ENCODE measurements at regions not wholly inside any gene's neighbourhood (a gene's known extent, or its start where the extent isn't known, plus 50 kb on each side); places are given as distances from the start of the nearest gene placed in this dataset.
"Not testable (repeated sequence)": the region's sequence is repeated elsewhere in the genome, so short reads cannot be mapped to it uniquely, and the experiment has no call there.

DNA sequence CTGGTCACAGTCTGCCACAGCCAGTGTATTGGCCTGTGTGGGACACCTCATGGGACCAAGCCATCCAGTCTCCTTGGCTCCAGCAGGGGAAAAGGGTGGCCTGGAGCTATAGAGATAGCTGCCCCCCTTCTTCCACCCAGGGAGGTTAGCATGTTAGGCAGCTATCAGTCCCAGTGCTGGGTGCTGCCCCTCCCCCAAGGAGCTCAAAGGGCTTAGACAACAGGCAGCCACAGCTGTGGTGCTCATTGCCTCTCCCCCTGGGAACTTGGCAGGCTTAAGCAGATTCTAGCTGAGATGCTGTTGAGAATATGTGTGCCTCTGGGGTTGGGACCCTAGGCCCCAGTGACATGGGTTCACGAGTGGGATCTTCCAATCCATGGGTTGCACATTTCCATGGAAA, 226.0 kb upstream of the PTGER4 start:
- no peak overlapping the region for H3K4me3 ChIP-seq (ENCODE audit: low read length)
- no peaks in the 10 kb centered on the region for H3K27me3 ChIP-seq (ENCODE audit: insufficient read depth, low read length)
- H3K4me1 ChIP-seq (ENCODE audit: insufficient read depth, low read length): no peaks in the 10 kb centered on the region
- H3K9me3 ChIP-seq (ENCODE audit: low read length): no peaks in the 10 kb centered on the region
- H2AFZ ChIP-seq (ENCODE audit: low read depth, low read length): no peak overlapping the region
- no peaks in the 10 kb centered on the region for H3K36me3 ChIP-seq (ENCODE audit: insufficient read depth, low read length)

GRCh38 chr5:40452874-40453624, 226.7 kb upstream of the PTGER4 start:
- no peaks in the 10 kb centered on the region for H3K36me3 ChIP-seq (ENCODE audit: insufficient read depth, low read length)
- H3K4me1 ChIP-seq (ENCODE audit: insufficient read depth, low read length): no peaks in the 10 kb centered on the region
- H3K4me3 ChIP-seq (ENCODE audit: low read length): no peak overlapping the region
- no peaks in the 10 kb centered on the region for H3K9me3 ChIP-seq (ENCODE audit: low read length)
- no peak overlapping the region for H2AFZ ChIP-seq (ENCODE audit: low read depth, low read length)
- H3K27me3 ChIP-seq (ENCODE audit: insufficient read depth, low read length): no peaks in the 10 kb centered on the region

GRCh38 chr5:40447438-40447837, 232.3 kb upstream of the PTGER4 start:
- Histone ChIP-seq H2AFZ (ENCODE audit: low read depth, low read length) (no peak overlapping the region), H3K36me3 (ENCODE audit: insufficient read depth, low read length) (no peaks in the 10 kb centered on the region), H3K4me1 (ENCODE audit: insufficient read depth, low read length) (no peaks in the 10 kb centered on the region), H3K27me3 (ENCODE audit: insufficient read depth, low read length) (no peaks in the 10 kb centered on the region), H3K9me3 (ENCODE audit: low read length) (no peaks in the 10 kb centered on the region), H3K4me3 (ENCODE audit: low read length) (no peak overlapping the region)

DNA sequence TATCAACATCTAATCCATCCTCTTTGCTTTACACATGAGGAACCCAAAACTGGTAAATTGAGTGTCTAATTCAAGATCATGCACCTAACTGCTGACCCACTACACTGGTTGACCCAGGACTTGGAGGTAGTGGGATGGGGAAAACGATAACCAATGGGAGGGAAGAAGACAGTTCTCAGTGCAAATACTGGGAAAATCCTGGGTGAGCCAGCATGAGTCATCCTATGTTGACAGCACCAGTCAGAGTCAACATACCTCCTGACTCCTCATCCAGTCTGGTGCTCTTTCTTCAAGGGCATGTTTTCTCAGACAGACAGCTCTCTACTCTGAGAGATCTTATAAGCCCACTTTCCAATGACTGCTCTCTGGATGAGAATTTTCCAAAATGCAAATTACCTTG, 232.8 kb upstream of the PTGER4 start:
- Histone ChIP-seq H3K36me3 (ENCODE audit: insufficient read depth, low read length) (no peaks in the 10 kb centered on the region), H3K9me3 (ENCODE audit: low read length) (no peaks in the 10 kb centered on the region), H3K4me3 (ENCODE audit: low read length) (no peak overlapping the region), H2AFZ (ENCODE audit: low read depth, low read length) (no peak overlapping the region), H3K4me1 (ENCODE audit: insufficient read depth, low read length) (no peaks in the 10 kb centered on the region), H3K27me3 (ENCODE audit: insufficient read depth, low read length) (no peaks in the 10 kb centered on the region)

DNA sequence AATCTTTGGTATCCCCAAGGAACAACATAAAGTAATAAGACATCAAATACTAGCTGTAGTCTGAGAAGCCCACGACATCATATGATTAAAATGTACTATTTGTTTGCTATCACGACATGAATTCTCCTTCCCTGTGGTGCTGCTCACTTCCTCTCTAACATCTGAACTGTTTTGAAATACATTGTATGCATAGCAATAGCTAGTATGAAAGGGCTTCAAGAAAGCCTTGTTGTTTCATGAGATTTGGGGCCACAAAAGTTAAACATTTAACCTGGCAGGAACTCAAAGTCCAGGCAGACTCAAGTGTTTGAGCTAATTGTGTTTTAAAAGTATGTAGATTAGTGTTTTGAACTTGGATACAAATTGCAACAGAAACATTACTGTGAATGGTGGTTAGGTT, 237.4 kb upstream of the PTGER4 start:
- Histone ChIP-seq H2AFZ (ENCODE audit: low read depth, low read length) (no peak overlapping the region), H3K27me3 (ENCODE audit: insufficient read depth, low read length) (no peaks in the 10 kb centered on the region), H3K36me3 (ENCODE audit: insufficient read depth, low read length) (no peaks in the 10 kb centered on the region), H3K4me1 (ENCODE audit: insufficient read depth, low read length) (no peaks in the 10 kb centered on the region), H3K9me3 (ENCODE audit: low read length) (no peaks in the 10 kb centered on the region), H3K4me3 (ENCODE audit: low read length) (no peak overlapping the region)

- Histone ChIP-seq H3K4me1 (ENCODE audit: insufficient read depth, low read length) (no peaks in the 10 kb centered on the region), H3K4me3 (ENCODE audit: low read length) (no peak overlapping the region), H3K27me3 (ENCODE audit: insufficient read depth, low read length) (no peaks in the 10 kb centered on the region), H3K36me3 (ENCODE audit: insufficient read depth, low read length) (no peaks in the 10 kb centered on the region), H3K9me3 (ENCODE audit: low read length) (no peaks in the 10 kb centered on the region), H2AFZ (ENCODE audit: low read depth, low read length) (no peak overlapping the region)
Observed at GRCh38 chr5:40441733-40442132, 238.0 kb upstream of the PTGER4 start.

DNA sequence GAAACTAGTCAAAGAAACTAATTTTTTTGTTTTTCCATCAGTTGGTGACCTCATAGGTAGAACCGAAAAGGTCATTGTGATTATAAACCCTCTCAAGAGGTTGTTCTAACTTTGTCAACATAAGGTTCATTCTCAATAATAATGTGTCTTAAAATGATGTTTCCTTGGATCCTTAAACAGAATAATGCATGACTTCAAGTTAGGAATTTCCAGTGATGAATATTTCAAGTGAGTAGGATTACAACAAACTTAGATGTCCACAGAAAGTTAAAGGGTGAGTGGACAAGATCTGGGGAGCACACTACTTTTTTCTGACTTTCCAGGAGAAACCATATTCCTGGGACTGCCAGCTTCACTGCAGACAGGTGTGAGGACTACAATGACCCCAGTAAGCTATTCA, 239.0 kb upstream of the PTGER4 start:
- Histone ChIP-seq H3K36me3 (ENCODE audit: insufficient read depth, low read length) (no peaks in the 10 kb centered on the region), H2AFZ (ENCODE audit: low read depth, low read length) (no peak overlapping the region), H3K4me1 (ENCODE audit: insufficient read depth, low read length) (no peaks in the 10 kb centered on the region), H3K4me3 (ENCODE audit: low read length) (no peak overlapping the region), H3K27me3 (ENCODE audit: insufficient read depth, low read length) (no peaks in the 10 kb centered on the region), H3K9me3 (ENCODE audit: low read length) (no peaks in the 10 kb centered on the region)

DNA sequence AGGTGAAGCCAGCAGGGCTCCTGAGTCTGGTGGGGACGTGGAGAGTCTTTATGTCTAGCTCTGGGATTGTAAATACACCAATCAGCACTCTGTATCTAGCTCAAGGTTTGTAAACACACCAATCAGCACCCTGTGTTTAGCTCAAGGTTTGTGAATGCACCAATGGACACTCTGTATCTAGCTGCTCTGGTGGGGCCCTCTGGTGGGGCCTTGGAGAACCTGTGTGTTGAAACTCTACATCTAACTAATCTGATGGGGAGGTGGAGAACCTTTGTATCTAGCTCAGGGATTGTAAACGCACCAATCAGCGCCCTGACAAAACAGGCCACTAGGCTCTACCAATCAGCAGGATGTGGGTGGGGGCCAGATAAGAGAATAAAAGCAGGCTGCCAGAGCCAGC, 240.6 kb upstream of the PTGER4 start:
- H3K4me1 ChIP-seq (ENCODE audit: insufficient read depth, low read length); H2AFZ ChIP-seq (ENCODE audit: low read depth, low read length); H3K27me3 ChIP-seq (ENCODE audit: insufficient read depth, low read length); H3K4me3 ChIP-seq (ENCODE audit: low read length); H3K9me3 ChIP-seq (ENCODE audit: low read length); H3K36me3 ChIP-seq (ENCODE audit: insufficient read depth, low read length): not testable (repeated sequence)

DNA sequence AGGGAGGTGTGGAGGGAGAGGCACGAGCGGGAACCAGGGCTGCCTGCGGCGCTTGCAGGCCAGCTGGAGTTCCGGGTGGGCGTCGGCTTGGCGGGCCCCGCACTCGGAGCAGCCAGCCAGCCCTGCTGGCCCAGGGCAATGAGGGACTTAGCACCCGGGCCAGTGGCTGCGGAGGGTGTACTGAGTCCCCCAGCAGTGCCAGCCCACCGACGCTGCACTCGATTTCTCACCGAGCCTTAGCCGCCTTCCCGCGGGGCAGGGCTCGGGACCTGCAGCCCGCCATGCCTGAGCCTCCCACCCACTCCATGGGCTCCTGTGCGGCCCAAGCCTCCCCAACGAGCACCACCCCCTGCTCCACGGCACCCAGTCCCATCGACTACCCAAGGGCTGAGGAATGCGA, 241.1 kb upstream of the PTGER4 start:
- not testable (repeated sequence) for H3K4me1 ChIP-seq (ENCODE audit: insufficient read depth, low read length); H3K27me3 ChIP-seq (ENCODE audit: insufficient read depth, low read length); H3K36me3 ChIP-seq (ENCODE audit: insufficient read depth, low read length); H2AFZ ChIP-seq (ENCODE audit: low read depth, low read length); H3K4me3 ChIP-seq (ENCODE audit: low read length); H3K9me3 ChIP-seq (ENCODE audit: low read length)

GRCh38 chr5:40437452-40437861, 242.3 kb upstream of the PTGER4 start:
- Histone ChIP-seq H2AFZ (ENCODE audit: low read depth, low read length) (no peak overlapping the region), H3K36me3 (ENCODE audit: insufficient read depth, low read length) (no peaks in the 10 kb centered on the region), H3K27me3 (ENCODE audit: insufficient read depth, low read length) (no peaks in the 10 kb centered on the region), H3K4me3 (ENCODE audit: low read length) (no peak overlapping the region), H3K4me1 (ENCODE audit: insufficient read depth, low read length) (no peaks in the 10 kb centered on the region), H3K9me3 (ENCODE audit: low read length) (no peaks in the 10 kb centered on the region)

DNA sequence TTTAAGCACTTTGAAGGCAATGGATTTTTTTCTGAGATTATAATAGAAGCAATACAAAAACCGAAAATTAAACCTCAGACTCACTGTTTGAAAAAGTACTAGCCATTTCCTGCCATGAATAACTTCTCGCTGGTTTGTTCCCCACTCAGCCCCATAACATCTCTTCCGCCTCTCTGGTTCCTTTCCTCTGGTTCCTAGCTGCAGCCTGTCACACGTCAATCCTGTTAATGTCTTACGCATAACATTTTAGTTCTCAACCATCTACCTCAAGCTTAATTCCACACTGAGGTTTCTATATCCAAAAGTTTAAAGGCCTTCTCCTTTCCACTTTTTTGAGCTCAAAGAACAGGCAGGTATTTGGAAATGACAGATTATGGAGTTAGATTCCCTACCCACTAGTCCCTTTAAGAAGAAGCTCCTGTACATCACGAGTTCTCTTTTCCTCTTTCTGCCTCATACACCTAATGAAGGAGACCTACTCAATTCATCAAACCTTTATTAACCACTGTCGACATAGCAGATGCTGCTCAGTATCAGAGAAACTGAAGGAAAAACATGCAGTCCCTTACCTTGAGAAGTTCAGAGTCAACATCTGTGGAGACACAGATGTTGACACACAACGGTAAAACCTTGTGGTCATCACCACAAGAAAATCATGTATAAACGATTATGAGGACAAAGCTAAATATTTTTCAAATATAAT, 243.0 kb upstream of the PTGER4 start:
- Histone ChIP-seq H3K9me3 (ENCODE audit: low read length) (no peaks in the 10 kb centered on the region), H3K27me3 (ENCODE audit: insufficient read depth, low read length) (no peaks in the 10 kb centered on the region), H2AFZ (ENCODE audit: low read depth, low read length) (no peak overlapping the region), H3K4me3 (ENCODE audit: low read length) (no peak overlapping the region), H3K4me1 (ENCODE audit: insufficient read depth, low read length) (no peaks in the 10 kb centered on the region), H3K36me3 (ENCODE audit: insufficient read depth, low read length) (no peaks in the 10 kb centered on the region)

DNA sequence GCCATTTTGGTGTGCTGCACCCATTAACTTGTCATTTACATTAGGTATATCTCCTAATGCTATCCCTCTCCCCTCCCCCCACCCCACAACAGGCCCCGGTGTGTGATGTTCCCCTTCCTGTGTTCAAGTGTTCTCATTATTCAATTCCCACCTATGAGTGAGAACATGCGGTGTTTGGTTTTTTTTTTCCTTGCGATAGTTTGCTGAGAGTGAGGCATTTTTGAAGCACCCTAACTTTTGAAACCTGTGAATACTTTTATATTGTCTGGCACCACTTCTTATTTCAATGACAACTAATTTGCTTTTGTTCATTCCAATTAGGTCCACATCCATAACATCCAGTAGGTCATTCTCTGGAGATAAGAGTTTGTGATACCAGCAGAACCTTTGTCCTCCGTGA, 244.0 kb upstream of the PTGER4 start:
- not testable (repeated sequence) for H2AFZ ChIP-seq (ENCODE audit: low read depth, low read length); H3K9me3 ChIP-seq (ENCODE audit: low read length); H3K4me3 ChIP-seq (ENCODE audit: low read length); H3K27me3 ChIP-seq (ENCODE audit: insufficient read depth, low read length); H3K4me1 ChIP-seq (ENCODE audit: insufficient read depth, low read length); H3K36me3 ChIP-seq (ENCODE audit: insufficient read depth, low read length)

DNA sequence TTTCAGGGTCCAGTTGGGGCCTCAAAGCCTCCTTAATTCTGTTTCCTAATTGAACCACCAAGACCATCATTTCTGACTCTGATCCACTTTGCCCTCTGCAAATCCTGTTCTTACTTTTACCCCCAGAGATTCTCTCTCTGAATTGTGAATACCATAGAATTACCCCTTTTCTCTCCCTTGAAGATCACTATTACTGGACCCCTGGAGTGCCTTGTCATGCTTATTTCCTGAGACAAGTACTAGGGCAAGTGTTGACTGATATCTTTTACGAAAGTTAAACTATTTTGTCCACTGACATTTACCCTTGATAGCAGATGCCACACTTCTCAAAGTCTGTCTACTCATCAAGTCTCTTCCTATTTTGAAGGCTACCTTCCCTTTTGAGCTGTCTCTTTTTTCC, 246.9 kb upstream of the PTGER4 start:
- H3K4me3 ChIP-seq (ENCODE audit: low read length): no peak overlapping the region
- no peaks in the 10 kb centered on the region for H3K4me1 ChIP-seq (ENCODE audit: insufficient read depth, low read length)
- no peak overlapping the region for H2AFZ ChIP-seq (ENCODE audit: low read depth, low read length)
- no peaks in the 10 kb centered on the region for H3K36me3 ChIP-seq (ENCODE audit: insufficient read depth, low read length)
- H3K27me3 ChIP-seq (ENCODE audit: insufficient read depth, low read length): no peaks in the 10 kb centered on the region
- H3K9me3 ChIP-seq (ENCODE audit: low read length): no peaks in the 10 kb centered on the region

DNA sequence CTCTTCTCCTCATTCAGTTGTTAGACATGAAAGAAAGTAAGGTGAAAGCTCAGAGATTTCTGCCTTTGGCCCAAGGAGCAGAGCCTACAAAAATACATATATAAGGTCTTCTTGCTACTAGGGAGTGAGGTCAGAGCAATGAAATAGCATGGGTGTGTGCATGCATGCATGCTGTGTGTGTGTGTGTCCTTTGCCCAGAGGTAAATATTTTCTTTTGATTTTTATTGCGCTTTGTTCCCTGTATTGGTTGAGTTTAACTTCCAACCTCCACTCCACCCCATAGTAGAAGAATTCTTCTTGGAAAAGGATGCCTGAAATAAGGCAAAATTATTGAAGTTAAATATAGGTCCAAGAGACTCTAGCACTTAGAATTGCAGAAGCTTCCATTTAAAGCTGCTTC, 248.0 kb upstream of the PTGER4 start:
- H2AFZ ChIP-seq (ENCODE audit: low read depth, low read length): no peak overlapping the region
- no peaks in the 10 kb centered on the region for H3K36me3 ChIP-seq (ENCODE audit: insufficient read depth, low read length)
- H3K9me3 ChIP-seq (ENCODE audit: low read length): no peaks in the 10 kb centered on the region
- no peak overlapping the region for H3K4me3 ChIP-seq (ENCODE audit: low read length)
- no peaks in the 10 kb centered on the region for H3K27me3 ChIP-seq (ENCODE audit: insufficient read depth, low read length)
- H3K4me1 ChIP-seq (ENCODE audit: insufficient read depth, low read length): no peaks in the 10 kb centered on the region
